ENCODE measurements at regions not wholly inside any gene's neighbourhood (a gene's known extent, or its start where the extent isn't known, plus 50 kb on each side); places are given as distances from the start of the nearest gene placed in this dataset.

DNA sequence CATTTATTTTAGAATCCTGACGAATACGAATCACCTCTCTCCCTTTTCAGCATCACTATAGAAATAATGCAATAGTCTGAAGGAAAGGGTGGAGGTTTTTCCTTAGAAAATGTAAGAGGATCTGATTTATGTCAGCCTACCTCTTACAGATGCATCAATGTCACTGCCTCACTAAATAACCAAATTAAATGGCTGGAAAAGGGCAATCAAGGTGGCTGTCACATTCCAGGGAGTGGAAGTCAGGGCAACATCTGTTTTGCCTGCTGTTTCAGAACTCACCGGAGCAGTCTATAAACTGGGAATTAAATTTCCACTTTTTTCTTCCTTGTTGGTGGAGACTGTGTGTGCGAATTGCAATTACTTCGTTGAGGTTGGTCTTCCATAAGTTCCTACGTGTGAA lies 299.3 kb upstream of the PDZRN3 start:
- Histone ChIP-seq H3K36me3 (ENCODE audit: control insufficient read depth in 2 of 2, extremely low read depth in 1 of 2, insufficient read depth in 2 of 2, low read length in 2 of 2) (no peaks in the 10 kb centered on the region), H3K9me1 (ENCODE audit: control insufficient read depth, extremely low read depth, insufficient read depth, low read length) (no peaks in the 10 kb centered on the region), H3K27me3 (ENCODE audit: control insufficient read depth, extremely low read depth, insufficient read depth, low read length) (no peaks in the 10 kb centered on the region), H3K4me3 (ENCODE audit: control insufficient read depth in 2 of 3, extremely low read depth in 1 of 3, insufficient read depth in 2 of 3, low read depth in 1 of 3, low read length in 3 of 3) (no peak overlapping the region), H3K4me2 (ENCODE audit: control insufficient read depth, extremely low read depth, insufficient read depth, low read depth, low read length) (no peak overlapping the region), H3K4me1 (ENCODE audit: control insufficient read depth, extremely low read depth, insufficient read depth, low read length) (no peaks in the 10 kb centered on the region), H3K9ac (ENCODE audit: control insufficient read depth, extremely low read depth, insufficient read depth, low read length) (no peak overlapping the region), H2AFZ (ENCODE audit: control insufficient read depth, low read length) (no peak overlapping the region), H4K20me1 (ENCODE audit: control insufficient read depth, extremely low read depth, insufficient read depth, low read length) (no peaks in the 10 kb centered on the region), H3K9me3 (ENCODE audit: control insufficient read depth, low read depth, low read length) (no peaks in the 10 kb centered on the region), H3K27ac (ENCODE audit: control insufficient read depth, insufficient read depth, low read length) (no peak overlapping the region), H3K79me2 (ENCODE audit: control insufficient read depth, insufficient read depth, low read length) (no peaks in the 10 kb centered on the region)
- no peak for FAIRE-seq
- no peak for DNase-seq (ENCODE audit: low read depth, low spot score)
- dilution Hi-C loops (cut with MboI; ENCODE audit: extremely low pct_ligation_motif_present, low sequenced_read_pairs) = no loop called here
- TF ChIP-seq, protein P1, sequence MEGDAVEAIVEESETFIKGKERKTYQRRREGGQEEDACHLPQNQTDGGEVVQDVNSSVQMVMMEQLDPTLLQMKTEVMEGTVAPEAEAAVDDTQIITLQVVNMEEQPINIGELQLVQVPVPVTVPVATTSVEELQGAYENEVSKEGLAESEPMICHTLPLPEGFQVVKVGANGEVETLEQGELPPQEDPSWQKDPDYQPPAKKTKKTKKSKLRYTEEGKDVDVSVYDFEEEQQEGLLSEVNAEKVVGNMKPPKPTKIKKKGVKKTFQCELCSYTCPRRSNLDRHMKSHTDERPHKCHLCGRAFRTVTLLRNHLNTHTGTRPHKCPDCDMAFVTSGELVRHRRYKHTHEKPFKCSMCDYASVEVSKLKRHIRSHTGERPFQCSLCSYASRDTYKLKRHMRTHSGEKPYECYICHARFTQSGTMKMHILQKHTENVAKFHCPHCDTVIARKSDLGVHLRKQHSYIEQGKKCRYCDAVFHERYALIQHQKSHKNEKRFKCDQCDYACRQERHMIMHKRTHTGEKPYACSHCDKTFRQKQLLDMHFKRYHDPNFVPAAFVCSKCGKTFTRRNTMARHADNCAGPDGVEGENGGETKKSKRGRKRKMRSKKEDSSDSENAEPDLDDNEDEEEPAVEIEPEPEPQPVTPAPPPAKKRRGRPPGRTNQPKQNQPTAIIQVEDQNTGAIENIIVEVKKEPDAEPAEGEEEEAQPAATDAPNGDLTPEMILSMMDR (optimal IDR thresholded peaks at IDR 0.05 in 1 of 3, IDR thresholded peaks at IDR 0.05 in 1 of 3, conservative IDR thresholded peaks at IDR 0.05 in 1 of 3; ENCODE audit: extremely low read depth in 1 of 3, insufficient read depth in 2 of 3, low read length in 3 of 3) = no peak
- TF ChIP-seq EZH2 (IDR thresholded peaks at IDR 0.05; ENCODE audit: low read length) = no peak

DNA sequence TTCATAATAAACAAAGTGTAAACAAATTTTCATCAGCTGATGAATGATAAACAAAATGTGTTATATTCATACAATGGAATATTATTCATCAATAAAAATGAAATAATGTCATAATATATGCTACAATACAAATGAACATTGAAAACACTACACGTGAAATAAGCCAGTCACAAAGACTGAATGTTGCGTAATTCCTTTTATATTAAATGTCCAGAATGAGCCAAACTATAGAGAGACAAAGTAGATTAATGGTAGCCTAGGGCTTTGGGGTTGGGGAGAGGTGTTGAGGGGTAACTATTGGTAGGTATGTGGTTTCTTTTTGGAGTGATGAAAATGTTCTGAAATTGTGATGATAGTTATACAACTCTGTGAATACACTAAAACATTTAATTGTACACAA lies 292.9 kb upstream of the PDZRN3 start:
- Histone ChIP-seq H3K27me3 (ENCODE audit: control insufficient read depth, extremely low read depth, insufficient read depth, low read length) (no peaks in the 10 kb centered on the region), H3K36me3 (ENCODE audit: control insufficient read depth in 2 of 2, extremely low read depth in 1 of 2, insufficient read depth in 2 of 2, low read length in 2 of 2) (no peaks in the 10 kb centered on the region), H4K20me1 (ENCODE audit: control insufficient read depth, extremely low read depth, insufficient read depth, low read length) (no peaks in the 10 kb centered on the region), H3K9ac (ENCODE audit: control insufficient read depth, extremely low read depth, insufficient read depth, low read length) (no peak overlapping the region), H3K4me1 (ENCODE audit: control insufficient read depth, extremely low read depth, insufficient read depth, low read length) (no peaks in the 10 kb centered on the region), H3K9me1 (ENCODE audit: control insufficient read depth, extremely low read depth, insufficient read depth, low read length) (no peaks in the 10 kb centered on the region), H3K4me2 (ENCODE audit: control insufficient read depth, extremely low read depth, insufficient read depth, low read depth, low read length) (no peak overlapping the region), H2AFZ (ENCODE audit: control insufficient read depth, low read length) (no peak overlapping the region), H3K27ac (ENCODE audit: control insufficient read depth, insufficient read depth, low read length) (no peak overlapping the region), H3K9me3 (ENCODE audit: control insufficient read depth, low read depth, low read length) (no peaks in the 10 kb centered on the region), H3K4me3 (ENCODE audit: control insufficient read depth in 2 of 3, extremely low read depth in 1 of 3, insufficient read depth in 2 of 3, low read depth in 1 of 3, low read length in 3 of 3) (no peak overlapping the region), H3K79me2 (ENCODE audit: control insufficient read depth, insufficient read depth, low read length) (no peaks in the 10 kb centered on the region)
- no peak for FAIRE-seq
- dilution Hi-C loops (cut with MboI; ENCODE audit: extremely low pct_ligation_motif_present, low sequenced_read_pairs) = no loop called here
- TF ChIP-seq, protein P1 (optimal IDR thresholded peaks at IDR 0.05 in 1 of 3, IDR thresholded peaks at IDR 0.05 in 1 of 3, conservative IDR thresholded peaks at IDR 0.05 in 1 of 3; ENCODE audit: extremely low read depth in 1 of 3, insufficient read depth in 2 of 3, low read length in 3 of 3) = no peak
- no peak for TF ChIP-seq EZH2 (IDR thresholded peaks at IDR 0.05; ENCODE audit: low read length)
- no peak for DNase-seq (ENCODE audit: low read depth, low spot score)
